NCI-H345 treated with DMSO at 0.1 percent for 48 hours (cell line): ENCODE measurements at regions not wholly inside any gene's neighbourhood (a gene's known extent, or its start where the extent isn't known, plus 50 kb on each side); places are given as distances from the start of the nearest gene placed in this dataset.

Source experiments
- DNase-seq: peaks from one replicate; lab custom pipeline; 2025; ENCODE audit not compliant: unreplicated experiment; lab: John Stamatoyannopoulos, UW

DNA sequence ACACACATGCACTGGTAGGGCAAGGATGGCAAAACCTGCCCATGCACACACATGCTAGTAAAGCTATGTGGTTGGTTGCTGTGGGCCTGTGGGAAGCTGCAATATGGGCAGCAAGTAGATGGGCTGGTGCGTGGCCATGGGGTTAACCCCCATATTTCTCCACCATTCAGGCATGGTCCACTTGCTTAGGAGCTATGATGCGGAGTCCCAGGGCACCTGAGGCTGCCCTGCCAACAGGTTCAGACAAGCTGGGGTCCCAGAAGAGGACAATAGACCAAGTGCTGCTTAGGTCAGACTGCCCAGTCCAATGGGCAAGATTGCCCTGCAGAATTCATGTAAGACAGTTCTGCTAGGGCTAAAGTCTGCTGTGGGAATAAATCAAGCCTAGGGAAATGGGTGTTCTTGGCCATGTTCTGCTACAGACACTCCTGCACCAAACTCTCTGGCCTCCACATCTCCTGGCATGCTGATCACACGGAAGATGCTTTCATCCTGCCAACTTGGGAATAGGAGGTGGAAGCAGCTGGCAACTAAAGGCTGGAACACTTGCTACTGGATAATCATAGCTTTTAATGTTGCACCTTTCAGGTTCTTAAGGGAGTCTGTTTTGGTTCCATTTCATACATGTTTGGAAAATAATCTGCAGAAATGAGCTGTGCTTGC is 646.3 kb upstream of the SLITRK1 start:
- DNase-seq, result no peak

DNA sequence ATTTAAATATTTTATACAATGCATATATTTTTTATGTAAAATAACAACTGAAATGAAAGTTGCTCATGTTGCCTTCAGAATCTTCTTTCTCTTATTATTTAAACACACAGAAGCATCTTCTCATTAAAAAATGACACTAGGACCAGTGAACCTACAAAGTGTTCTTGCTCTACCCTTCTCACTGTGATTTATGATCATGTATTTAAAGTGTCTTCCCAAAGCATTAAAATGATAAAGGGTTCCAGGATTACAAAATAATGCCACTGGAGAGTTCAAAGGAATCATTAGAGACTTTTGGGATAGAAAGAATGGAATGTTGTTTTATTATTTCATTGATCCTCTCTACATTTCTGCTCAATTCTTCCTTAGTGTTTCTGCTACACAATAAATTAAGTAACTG is 643.6 kb upstream of the SLITRK1 start:
- no peak for DNase-seq

DNA sequence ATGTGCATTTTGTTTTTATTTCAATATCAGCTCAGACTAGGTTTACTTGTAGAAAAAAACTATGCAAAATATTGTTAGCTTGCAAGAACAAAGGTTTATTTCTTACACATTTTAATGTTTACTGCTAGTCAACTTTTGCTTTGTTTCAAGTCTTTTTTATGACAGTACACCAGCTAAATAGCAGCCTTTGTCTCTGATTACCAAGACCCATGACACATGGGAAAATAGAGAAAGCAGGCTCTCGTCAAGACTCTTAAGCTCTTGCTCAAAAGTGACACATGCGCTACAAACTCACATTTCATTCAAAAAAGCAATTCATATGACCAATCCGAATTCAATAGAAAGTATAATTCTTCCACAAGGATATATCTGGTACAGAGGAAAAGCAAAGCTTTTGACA is 642.3 kb upstream of the SLITRK1 start:
- no peak for DNase-seq

DNA sequence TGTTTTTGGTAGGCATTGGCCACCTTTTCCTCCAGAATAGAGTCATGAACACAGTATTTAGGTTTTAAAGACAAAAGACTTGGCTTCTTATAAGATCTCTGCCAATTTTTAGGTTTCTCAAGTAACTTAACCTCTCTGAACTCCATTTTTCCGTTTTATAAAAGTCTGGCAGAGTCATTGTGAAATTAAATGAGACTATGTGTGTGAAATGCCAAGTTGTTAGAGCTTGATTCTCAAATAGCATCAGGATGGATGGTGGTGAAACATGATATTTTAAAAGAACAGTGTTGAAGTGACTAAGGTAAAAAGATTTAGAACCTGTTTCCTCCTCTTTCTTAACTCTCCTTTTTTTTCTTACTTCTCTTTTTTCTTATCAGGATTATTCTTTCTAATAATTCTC is 617.7 kb upstream of the SLITRK1 start:
- no peak for DNase-seq

DNA sequence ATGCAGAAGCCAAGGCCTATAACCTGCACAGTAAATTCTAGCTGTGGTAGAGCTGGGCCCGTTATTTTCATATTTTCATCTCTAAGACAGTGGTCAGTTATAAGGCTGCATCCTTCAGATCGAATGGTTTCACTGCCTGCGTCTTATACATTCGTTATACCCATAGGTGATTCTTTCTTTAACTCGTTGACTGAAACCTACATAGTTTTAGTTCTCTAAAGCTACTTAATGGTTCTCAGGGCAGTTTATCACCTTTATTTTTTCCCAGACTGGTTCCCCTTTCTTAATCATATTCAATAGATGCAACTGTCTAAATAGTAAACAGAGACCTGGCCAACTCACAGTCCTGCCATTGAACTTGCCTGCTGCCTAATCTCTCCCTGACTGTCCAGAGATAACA is 615.3 kb upstream of the SLITRK1 start:
- no peak for DNase-seq

DNA sequence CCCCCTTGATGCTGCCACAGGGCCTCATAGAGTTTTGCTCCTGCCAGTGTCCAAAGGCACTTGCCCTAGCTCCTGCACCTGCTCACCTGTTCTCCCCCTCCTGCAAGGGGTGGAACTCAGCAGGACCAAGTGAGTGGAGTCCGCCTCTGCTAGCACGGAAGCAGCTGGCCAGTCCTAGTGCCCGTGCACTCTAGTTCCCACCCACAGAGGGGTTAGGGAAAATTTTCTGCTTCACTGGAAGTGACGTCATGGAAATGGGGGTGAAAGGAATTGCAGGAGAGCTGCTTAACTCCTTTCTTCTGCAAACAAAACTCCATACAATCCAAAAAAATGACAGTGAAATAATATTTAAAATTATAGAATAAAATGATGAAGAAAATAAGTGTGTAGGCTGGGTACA is 609.7 kb upstream of the SLITRK1 start:
- DNase-seq, result no peak

DNA sequence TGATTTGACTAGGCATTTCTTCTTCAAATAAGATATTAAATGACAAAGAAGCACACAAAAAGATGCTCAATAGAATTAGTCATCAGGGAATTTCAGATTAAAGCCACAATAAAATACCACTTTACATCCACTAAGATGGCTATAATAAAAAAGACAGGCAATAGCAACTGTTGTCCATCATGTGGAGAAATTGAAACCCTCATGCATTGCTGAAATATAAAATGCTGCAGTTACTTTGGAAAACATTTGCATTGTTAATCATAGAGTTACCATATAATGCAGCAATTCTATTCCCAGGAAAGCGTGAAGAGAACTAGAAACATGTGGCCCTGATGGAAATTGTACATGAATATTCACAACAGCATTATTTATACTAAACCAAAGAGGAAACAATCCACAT is 605.5 kb upstream of the SLITRK1 start:
- DNase-seq, result no peak

DNA sequence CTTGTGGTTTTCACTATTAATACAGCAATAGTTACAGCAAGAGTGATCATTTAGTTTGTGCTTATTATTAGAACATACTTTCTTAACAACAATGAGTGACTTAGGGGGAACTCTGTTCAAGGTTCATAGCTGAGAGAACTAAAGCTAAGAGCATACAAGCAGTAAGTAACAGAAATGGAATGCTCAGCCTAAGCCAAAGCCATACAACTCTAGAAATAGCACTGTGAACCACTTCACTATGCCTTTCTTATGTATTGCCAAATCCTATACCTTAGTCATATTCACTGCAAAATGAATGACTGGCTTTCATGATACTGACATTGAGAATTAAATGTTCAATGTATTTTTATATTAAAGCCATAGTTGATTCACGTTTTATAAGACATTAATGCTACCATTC is 599.7 kb upstream of the SLITRK1 start:
- DNase-seq, result no peak

DNA sequence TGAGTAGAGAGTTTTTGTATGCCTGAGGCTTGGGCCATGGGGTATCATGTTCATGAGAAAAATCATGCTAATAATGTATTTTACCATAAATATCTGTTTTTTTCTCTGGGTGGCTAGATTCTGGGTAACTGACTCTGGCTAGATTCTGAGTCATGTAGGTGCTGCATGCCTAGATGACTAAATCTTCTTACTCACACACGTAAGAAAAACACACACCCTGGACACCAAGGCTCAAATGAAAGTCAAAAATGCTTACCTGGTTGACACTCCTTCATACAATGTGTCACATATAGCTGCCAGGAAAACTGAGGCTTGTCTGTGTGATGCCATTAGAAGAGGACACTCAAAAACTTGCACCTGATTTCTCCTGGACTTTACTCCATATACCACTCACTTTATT is 597.4 kb upstream of the SLITRK1 start:
- DNase-seq, result no peak

DNA sequence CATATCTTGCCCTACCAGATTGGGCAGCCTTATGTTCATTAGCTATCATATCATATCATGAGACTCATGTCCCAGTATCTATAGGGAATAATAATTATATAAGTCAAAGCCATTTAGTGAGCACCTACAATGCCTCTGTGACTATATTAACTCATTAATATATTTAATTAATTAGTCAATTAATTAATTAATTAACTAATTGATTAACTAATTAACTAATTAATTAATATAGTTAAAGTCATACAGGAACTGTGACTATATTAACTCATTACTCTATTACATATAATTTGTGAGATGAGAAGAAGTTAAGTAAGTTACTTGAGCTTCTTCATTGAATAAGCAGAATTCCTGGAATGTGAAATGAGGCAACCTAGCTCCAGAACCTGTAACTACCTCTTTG is 588.3 kb upstream of the SLITRK1 start:
- no peak for DNase-seq

DNA sequence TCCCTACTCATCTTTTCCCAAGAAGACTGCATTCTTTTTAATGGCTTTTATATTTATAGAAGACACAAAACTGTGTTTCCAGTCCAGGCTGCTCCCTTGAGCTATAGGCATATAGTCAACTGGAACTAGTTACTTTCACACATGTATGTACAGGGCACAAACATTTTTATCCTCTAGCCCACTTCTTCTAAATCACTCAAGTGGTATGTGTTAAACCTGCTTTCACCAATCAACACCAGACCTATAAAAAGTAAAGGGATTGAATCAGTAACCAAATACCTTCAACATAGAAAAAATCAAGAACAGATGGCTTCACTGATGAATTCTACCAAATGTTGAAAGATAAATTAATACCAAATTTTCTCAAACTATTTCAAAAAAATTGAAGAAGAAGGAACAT is 584.2 kb upstream of the SLITRK1 start:
- no peak for DNase-seq

DNA sequence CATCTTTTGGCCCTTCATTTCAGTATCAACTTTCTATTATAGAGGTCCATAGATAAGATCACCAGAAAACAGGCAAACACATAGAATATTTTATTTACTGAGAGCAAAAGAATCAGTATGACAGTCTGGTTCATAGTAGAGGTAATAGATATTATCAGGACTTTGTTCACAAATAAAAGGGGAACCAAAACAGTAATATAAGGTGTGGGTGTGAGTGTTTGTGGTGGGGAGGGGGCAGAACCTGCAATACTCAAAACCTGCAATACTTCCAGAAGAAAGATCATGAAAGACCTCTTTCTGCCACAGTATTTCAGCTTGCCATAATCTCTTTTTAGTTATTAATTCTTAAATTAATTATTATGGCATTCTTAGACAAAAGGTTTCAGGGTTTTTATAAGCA is 578.7 kb upstream of the SLITRK1 start:
- DNase-seq, result no peak

DNA sequence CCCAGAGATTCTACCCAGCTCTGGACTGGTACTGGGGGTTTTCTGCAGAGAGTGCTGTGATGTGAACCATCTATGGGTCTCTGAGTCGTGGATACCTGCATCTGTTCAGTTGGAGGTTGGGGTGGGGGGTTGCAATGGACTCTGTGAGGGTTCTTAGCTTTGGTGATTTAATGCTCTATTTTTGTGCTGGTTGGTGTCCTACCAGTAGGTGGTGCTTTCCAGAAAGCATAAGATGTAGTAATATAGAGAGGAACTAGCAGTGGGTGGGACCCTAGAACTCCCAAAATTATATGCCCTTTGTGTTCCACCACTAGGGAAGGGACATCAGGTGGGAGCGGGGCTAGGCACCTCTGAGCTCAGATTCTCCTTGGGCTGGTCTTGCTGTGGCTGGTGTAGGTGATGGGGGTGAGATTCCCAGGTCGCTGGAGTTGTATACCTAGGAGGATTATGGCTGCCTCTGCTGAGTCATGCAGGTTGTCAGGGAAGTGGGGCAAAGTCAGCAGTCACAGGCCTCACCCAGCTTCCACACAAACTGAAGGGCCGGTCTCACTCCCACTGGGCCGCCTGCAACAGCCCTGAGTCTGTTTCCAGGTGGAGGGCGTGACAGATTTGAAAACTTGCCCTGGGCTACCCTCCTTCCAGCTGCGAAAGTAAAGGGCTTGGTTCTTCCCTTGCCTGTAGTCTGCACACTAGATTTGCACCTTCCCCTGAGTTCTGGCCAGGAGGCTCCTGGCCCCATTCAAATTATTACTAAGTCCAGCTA is 573.0 kb upstream of the SLITRK1 start:
- no peak for DNase-seq

DNA sequence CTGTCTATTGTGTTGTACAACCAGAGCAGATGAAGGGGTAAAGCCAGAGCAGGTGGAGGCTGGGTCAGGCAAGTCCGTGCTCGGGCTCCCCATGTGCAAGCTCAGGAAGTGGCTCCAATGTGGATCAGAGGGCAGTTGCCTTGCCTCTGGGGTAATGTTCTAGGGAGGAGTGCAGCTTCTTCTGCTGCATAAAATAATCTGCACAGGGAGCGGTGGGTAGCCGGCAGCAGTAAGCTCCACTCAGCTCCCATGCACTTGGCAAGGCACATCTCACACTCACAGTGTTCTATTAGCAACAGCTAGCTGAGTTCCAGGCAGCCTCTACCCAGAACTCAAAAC is 565.3 kb upstream of the SLITRK1 start:
- DNase-seq, result no peak

DNA sequence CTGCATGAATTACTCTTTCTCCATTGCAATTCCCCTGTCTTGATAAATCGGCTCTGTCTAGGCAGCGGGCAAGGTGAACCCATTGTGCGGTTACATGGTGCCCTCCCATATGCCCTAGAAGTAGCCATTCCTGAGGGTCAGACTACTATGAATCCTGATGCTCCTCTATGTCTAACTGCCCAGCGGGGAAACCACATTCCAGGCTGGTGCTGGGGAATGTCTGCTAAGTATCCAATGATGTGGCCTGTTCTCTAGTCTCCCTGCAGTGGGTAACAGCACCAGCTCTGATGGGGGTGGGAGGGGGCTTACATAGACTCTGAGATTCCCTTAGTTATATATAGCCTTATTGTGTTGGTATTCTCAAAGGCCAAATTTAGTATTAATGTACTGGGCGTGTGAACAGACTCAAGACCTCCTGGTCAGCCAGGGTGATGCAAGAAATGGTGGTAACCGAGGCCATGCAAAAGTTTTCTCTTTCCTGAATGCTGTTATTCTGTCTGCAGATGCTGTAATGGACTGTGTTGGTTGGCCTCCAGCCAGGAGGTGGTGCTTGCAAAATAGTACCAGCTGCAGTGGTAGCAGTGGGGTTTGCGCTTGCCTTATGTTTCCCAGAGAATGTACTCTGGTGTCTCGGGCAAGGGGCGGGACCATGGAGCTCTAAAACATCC is 564.8 kb upstream of the SLITRK1 start:
- no peak for DNase-seq

DNA sequence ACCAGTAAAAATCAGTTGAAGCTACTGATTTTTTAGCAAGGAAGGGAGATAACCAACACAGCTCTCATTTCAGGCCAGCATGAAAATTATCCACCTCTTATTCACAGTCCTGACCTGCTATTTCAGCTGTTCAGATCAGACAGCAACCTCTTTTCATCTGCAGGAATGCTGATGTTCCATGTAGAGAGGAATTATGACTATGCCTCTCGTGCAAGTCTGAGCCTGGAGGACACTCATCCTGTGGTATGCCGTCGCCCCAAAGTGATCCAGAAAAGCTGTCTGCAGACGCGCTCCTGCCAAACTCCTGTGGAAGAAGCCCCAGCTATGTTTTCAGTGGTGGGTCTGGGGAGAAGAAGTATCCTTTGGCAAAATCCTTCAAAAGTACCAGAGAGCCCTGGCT is 563.5 kb upstream of the SLITRK1 start:
- no peak for DNase-seq

DNA sequence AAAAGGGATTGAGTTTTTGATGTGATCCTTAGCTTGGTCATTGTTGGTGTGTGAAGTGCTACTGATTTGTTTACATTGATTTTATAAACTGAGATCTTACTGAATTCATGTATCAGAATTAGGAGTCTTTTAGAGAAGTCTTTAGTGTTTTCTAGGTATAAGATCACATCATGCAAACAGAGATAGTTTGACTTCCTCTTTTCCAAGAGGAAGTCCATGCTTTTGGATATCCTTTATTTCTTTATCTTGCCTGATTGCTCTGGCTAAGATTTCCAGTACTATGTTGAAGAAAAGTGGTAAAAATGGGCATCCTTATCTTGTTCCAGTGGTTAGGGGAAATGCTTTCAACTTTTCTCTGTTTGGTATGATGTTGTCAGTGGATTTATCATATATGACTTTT is 561.2 kb upstream of the SLITRK1 start:
- DNase-seq, result no peak

DNA sequence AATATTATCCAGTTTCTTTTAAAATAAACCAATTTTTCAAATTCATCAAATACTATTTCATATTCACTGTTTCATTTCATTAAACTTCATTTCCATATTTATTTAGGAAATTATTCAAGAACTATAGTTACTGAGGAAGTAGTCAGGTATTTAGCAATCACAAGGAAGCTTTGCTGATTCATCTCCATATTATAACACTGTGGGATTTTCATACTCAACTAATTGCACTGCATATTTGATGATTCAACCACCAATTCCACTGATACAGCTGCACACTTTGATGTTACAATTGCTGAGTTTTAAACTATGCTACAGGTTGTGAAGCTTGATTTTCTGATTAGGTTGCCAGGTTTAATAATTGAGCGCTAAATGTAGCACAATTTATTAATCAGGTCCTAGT is 556.8 kb upstream of the SLITRK1 start:
- DNase-seq, result no peak

DNA sequence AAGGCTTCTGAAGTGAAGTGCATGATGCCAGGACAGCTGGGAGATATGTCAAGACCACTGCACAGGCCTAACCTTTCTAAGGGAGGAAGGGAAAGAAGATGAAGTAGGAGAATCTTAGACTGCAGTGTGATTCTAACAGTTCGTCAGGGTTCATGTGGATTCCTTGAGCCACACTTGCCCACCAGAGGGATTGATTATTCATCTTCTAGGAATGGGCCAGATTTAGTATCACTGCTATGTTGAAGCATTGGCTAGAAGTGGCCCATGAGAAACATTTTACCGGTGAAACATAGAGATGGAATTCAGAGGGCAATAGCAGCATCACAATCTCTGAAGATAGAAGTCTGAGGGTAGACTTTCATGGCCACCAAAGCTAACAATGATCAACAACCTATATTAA is 550.8 kb upstream of the SLITRK1 start:
- DNase-seq, result no peak

DNA sequence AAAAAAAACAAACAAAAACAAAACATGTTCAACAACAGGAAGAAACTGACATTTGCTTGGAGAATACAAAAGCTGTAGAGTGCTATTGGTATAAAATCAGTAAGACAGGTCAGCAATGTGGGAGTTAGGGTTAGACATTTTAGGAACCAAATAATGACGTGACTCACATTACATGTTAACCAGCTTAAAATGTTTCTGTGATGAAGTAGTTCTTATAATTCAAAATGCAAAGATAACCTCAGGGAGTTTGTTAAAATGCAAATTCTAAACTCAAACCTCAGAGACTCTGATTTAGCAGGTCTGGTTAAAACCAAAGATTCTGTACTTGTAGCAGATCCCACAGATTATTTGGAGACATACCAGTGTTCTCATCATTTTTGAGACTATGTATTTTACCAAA is 549.4 kb upstream of the SLITRK1 start:
- no peak for DNase-seq

DNA sequence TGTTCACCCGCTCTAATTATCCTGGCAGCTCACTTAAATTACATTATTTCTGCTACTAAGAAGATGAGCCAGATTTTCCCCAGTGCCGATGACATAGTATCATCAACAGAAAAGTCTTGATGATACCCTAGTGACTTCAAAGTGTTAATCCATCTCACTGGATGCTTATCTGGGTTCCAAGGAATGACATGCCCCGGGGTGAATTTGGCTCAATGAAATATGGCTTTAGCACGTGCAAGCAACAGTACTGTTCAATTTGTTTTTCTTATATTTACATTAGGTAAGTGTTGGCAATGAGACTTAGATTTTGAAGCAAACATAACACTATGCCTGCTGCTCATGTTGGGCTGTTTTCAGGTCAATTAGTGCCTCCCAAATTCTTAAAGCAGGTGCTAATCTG is 548.2 kb upstream of the SLITRK1 start:
- DNase-seq, result no peak

DNA sequence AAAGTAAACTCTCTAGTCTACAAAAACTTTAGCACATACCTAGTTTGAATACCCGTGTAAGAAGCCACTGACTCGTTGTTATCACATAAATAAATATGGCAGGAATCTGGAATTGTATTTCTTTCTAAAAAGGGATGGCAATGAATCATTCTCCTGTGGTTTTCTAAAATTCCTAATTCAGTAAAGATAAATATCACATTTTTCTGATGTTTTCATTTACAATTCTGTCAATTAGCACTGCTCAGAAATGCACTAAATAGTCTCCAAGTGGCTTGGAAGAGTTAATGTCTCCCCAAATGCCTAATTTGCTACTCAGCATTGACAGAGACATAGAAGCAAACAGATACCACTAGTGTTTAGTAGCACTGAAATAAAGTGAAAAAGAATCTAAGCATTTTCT is 547.7 kb upstream of the SLITRK1 start:
- DNase-seq, result no peak

DNA sequence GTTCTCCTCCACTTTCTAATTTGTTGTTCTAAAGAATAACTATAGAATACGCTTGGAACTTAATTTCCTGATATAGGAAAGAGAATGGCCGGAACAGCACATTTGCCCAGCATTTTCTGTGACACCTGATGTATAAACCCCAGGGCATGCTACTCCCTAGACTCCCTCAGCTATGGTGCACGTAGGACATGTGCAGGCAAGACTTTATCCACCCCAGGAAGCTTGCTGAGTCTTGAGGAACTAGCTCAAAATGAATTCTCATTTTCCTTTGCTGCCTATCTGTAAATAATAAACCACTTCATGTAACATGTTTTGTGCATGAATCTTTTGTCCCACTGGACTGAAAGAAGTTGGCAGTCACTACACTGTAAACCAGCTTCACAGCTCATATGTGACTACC is 535.8 kb upstream of the SLITRK1 start:
- DNase-seq, result no peak
